Loucy (cell line): ENCODE measurements at regions not wholly inside any gene's neighbourhood (a gene's known extent, or its start where the extent isn't known, plus 50 kb on each side); places are given as distances from the start of the nearest gene placed in this dataset.

Experiments
- H2AFZ ChIP-seq: fragments of 200-600 bp; sonication (generic); 2 replicates; pipeline ENCODE4 v1.6.0; 2016; ENCODE audit warnings: antibody characterized with exemption, mild to moderate bottlenecking, low read length, moderate library complexity
- H3F3A ChIP-seq: fragments of 200-600 bp; 2 replicates; pipeline ENCODE4 v1.6.0; 2016; ENCODE audit warnings: antibody characterized with exemption, low read depth, mild to moderate bottlenecking
- H3K27me3 ChIP-seq: fragments of 200-600 bp; sonication (generic); 2 replicates; pipeline ENCODE4 v1.6.1; 2014; ENCODE audit warnings: low read length, mild to moderate bottlenecking; ENCODE audit not compliant: insufficient read depth, poor library complexity, severe bottlenecking
- H3K36me3 ChIP-seq: fragments of 200-600 bp; sonication (generic); 2 replicates; pipeline ENCODE4 v1.6.1; 2016; ENCODE audit warnings: low read length; ENCODE audit not compliant: insufficient read depth
- H3K4me1 ChIP-seq: fragments of 200-600 bp; sonication (generic); 2 replicates; pipeline ENCODE4 v1.5.1; 2014; ENCODE audit warnings: low read length, mild to moderate bottlenecking; ENCODE audit not compliant: insufficient read depth, poor library complexity, severe bottlenecking
- H3K4me2 ChIP-seq: fragments of 200-600 bp; sonication (generic); 2 replicates; pipeline ENCODE4 v1.6.0; 2014; ENCODE audit warnings: antibody characterized with exemption, low read length, low read depth, mild to moderate bottlenecking; ENCODE audit not compliant: poor library complexity, severe bottlenecking
- H3K4me3 ChIP-seq: fragments of 200-600 bp; sonication (generic); 2 replicates; pipeline ENCODE4 v1.5.1; 2014; ENCODE audit warnings: low read length, mild to moderate bottlenecking, mixed read lengths; ENCODE audit not compliant: poor library complexity, severe bottlenecking
- H3K79me2 ChIP-seq: fragments of 200-600 bp; sonication (generic); 2 replicates; pipeline ENCODE4 v1.6.1; 2014; ENCODE audit warnings: low read length; ENCODE audit not compliant: insufficient read depth
- H3K9ac ChIP-seq: fragments of 200-600 bp; sonication (generic); 2 replicates; pipeline ENCODE4 v1.6.0; 2014; ENCODE audit warnings: mild to moderate bottlenecking, low read depth, low read length, moderate library complexity; ENCODE audit not compliant: poor library complexity, severe bottlenecking
- H3K9me2 ChIP-seq: fragments of 200-600 bp; sonication (generic); replicated peaks from 2 replicates; pipeline ENCODE4 v1.6.1; 2016; ENCODE audit warnings: low read depth, low read length, mixed read lengths
- H3K9me3 ChIP-seq: fragments of 200-600 bp; sonication (generic); 2 replicates; pipeline ENCODE4 v1.6.1; 2014; ENCODE audit warnings: mild to moderate bottlenecking, antibody characterized with exemption, low read length, low read depth; ENCODE audit not compliant: insufficient read depth
- H4K20me1 ChIP-seq: fragments of 200-600 bp; sonication (generic); 2 replicates; pipeline ENCODE4 v1.6.0; 2014; ENCODE audit warnings: antibody characterized with exemption, low read length, mild to moderate bottlenecking; ENCODE audit not compliant: insufficient read depth, poor library complexity, severe bottlenecking
- EZH2phosphoT487 ChIP-seq: fragments of 200-600 bp; IDR thresholded peaks from 2 replicates; pipeline ENCODE4 v1.6.1; 2018; ENCODE audit warnings: antibody characterized with exemption, mild to moderate bottlenecking, moderate library complexity, borderline replicate concordance
- TF ChIP-seq, protein P1 (sequence below): fragments of 200-600 bp; sonication (generic); conservative IDR thresholded peaks from 2 replicates; pipeline ENCODE4 v1.5.1; 2014; ENCODE audit warnings: mild to moderate bottlenecking, antibody characterized with exemption, low read length

GRCh38 chr2:180656455-180656847 lies 324.0 kb upstream of the UBE2E3 start:
- no peaks in the 10 kb centered on the region for H3K9me3 ChIP-seq
- H3K79me2 ChIP-seq: no peaks in the 10 kb centered on the region
- H3K9me2 ChIP-seq: no peaks in the 10 kb centered on the region
- H3K4me2 ChIP-seq: no peak overlapping the region
- H3K27me3 ChIP-seq: no peaks in the 10 kb centered on the region
- H3K36me3 ChIP-seq: no peaks in the 10 kb centered on the region
- no peak for TF ChIP-seq EZH2phosphoT487
- H3K9ac ChIP-seq: no peak overlapping the region
- H3F3A ChIP-seq: no peaks in the 10 kb centered on the region
- H2AFZ ChIP-seq: no peak overlapping the region
- H3K4me1 ChIP-seq: no peaks in the 10 kb centered on the region
- no peaks in the 10 kb centered on the region for H4K20me1 ChIP-seq
- no peak overlapping the region for H3K4me3 ChIP-seq

DNA sequence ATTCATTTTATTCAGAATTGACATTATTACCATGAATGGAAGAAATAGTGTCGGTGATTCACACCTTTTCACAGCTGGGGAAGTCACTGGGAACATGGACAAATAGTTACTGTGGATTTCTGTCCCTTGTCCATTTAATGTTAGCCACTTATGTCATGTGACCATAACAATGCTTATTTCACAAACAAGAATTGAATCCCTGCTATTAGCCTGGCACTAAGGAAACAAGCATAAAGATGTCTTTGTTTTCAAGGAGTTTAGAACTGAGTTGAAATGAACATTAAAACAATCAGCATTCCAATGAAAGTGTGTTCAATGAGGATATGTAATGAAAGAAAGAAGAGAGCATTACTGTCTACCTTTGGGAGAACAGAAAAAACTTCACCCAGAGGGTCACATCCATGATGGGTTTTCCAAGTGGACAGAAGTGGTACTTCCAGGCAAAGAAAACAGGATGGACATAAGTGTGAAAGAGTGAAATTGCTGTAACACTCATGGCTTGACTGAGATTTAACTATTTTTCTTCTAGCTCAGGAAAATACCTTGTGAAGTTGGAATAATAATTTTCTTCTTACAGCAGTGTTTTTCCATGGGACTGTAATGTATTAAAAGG lies 324.5 kb upstream of the UBE2E3 start:
- no peaks in the 10 kb centered on the region for H4K20me1 ChIP-seq
- H3K9me2 ChIP-seq: no peaks in the 10 kb centered on the region
- no peaks in the 10 kb centered on the region for H3K4me1 ChIP-seq
- H3K9ac ChIP-seq: no peak overlapping the region
- no peaks in the 10 kb centered on the region for H3F3A ChIP-seq
- no peaks in the 10 kb centered on the region for H3K36me3 ChIP-seq
- H3K9me3 ChIP-seq: no peaks in the 10 kb centered on the region
- no peak overlapping the region for H3K4me3 ChIP-seq
- no peak overlapping the region for H3K4me2 ChIP-seq
- H2AFZ ChIP-seq: no peak overlapping the region
- no peaks in the 10 kb centered on the region for H3K27me3 ChIP-seq
- TF ChIP-seq, protein P1, sequence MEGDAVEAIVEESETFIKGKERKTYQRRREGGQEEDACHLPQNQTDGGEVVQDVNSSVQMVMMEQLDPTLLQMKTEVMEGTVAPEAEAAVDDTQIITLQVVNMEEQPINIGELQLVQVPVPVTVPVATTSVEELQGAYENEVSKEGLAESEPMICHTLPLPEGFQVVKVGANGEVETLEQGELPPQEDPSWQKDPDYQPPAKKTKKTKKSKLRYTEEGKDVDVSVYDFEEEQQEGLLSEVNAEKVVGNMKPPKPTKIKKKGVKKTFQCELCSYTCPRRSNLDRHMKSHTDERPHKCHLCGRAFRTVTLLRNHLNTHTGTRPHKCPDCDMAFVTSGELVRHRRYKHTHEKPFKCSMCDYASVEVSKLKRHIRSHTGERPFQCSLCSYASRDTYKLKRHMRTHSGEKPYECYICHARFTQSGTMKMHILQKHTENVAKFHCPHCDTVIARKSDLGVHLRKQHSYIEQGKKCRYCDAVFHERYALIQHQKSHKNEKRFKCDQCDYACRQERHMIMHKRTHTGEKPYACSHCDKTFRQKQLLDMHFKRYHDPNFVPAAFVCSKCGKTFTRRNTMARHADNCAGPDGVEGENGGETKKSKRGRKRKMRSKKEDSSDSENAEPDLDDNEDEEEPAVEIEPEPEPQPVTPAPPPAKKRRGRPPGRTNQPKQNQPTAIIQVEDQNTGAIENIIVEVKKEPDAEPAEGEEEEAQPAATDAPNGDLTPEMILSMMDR: no peak
- TF ChIP-seq EZH2phosphoT487: no peak
- no peaks in the 10 kb centered on the region for H3K79me2 ChIP-seq

- no peak overlapping the region for H3K9ac ChIP-seq
- H3K36me3 ChIP-seq: no peaks in the 10 kb centered on the region
- H4K20me1 ChIP-seq: no peaks in the 10 kb centered on the region
- H3K4me1 ChIP-seq: no peaks in the 10 kb centered on the region
- no peak for TF ChIP-seq EZH2phosphoT487
- TF ChIP-seq, protein P1: no peak
- H3K9me2 ChIP-seq: no peaks in the 10 kb centered on the region
- H3K4me2 ChIP-seq: no peak overlapping the region
- no peaks in the 10 kb centered on the region for H3F3A ChIP-seq
- H2AFZ ChIP-seq: no peak overlapping the region
- H3K9me3 ChIP-seq: no peaks in the 10 kb centered on the region
- no peaks in the 10 kb centered on the region for H3K27me3 ChIP-seq
- H3K4me3 ChIP-seq: no peak overlapping the region
- no peaks in the 10 kb centered on the region for H3K79me2 ChIP-seq
These were observed 325.0 kb upstream of the UBE2E3 start for GRCh38 chr2:180655393-180655792.

- Histone ChIP-seq H4K20me1 (no peaks in the 10 kb centered on the region), H3K9me3 (no peaks in the 10 kb centered on the region), H3K9ac (no peak overlapping the region), H3K36me3 (no peaks in the 10 kb centered on the region), H3K4me1 (no peaks in the 10 kb centered on the region), H3K79me2 (no peaks in the 10 kb centered on the region), H3K27me3 (no peaks in the 10 kb centered on the region), H3F3A (no peaks in the 10 kb centered on the region), H3K4me3 (no peak overlapping the region), H3K9me2 (no peaks in the 10 kb centered on the region), H2AFZ (no peak overlapping the region), H3K4me2 (no peak overlapping the region)
- TF ChIP-seq, protein P1: no peak
- no peak for TF ChIP-seq EZH2phosphoT487
These were observed 326.9 kb upstream of the UBE2E3 start for GRCh38 chr2:180653481-180653880.
